AG10803 (cell line): ENCODE measurements at regions not wholly inside any gene's neighbourhood (a gene's known extent, or its start where the extent isn't known, plus 50 kb on each side); places are given as distances from the start of the nearest gene placed in this dataset.
"Not testable (repeated sequence)": the region's sequence is repeated elsewhere in the genome, so short reads cannot be mapped to it uniquely, and the experiment has no call there.

Experiments used
- DNase-seq: peaks from one replicate; pipeline ENCODE4 v3.0.0; 2010; ENCODE audit warnings: low read depth
- H3K4me3 ChIP-seq: 2 replicates; pipeline ENCODE4 v1.5.1; 2011; ENCODE audit warnings: mild to moderate bottlenecking, low read length, control low read depth
- TF ChIP-seq, protein P1 (sequence below): conservative IDR thresholded peaks from 2 replicates; pipeline ENCODE4 v1.5.1; 2011; ENCODE audit warnings: mild to moderate bottlenecking, low read length, control low read depth, inconsistent platforms

DNA sequence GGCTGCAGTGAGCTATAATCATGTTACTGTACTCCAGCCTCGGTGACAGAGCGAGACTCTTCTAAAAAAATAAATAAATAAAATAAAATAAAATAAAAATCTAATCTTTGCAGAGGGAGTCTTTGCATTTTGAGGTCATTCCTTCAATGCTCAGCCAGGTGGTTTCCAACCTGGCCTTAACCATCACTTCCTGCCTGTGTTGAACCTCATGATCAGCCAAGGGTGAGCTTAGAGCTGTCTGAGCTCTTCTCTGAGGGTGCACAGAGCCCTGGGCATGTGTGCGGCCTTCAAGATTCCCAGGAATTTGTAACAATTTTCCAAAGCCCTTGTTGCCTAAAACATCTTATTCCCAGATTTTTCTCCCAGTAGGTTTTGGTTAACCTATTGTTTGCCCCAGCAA lies 94.3 kb downstream of the KCNJ12 start:
- not testable (repeated sequence) for DNase-seq, H3K4me3 ChIP-seq

DNA sequence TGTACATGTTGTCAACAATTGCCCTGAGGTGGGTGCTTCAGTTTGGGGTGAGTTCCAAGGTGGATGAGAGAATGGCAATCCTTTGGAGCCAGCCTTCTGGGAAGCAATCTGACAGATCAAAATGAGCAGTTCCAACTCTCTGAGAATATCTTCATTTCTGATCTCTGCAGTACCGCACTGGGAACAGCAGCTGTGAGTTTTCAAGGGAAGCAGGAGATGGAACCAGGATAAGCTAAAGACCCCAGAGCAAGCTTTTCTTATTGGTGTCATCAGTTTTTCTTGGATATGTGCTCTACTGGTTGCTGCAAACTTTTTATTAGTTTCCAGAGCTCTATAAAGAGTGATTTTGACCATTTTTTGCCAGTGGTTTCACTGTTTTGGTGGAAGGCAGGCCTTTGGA lies 94.7 kb downstream of the KCNJ12 start:
- H3K4me3 ChIP-seq: no peak overlapping the region
- no peak for DNase-seq
- TF ChIP-seq, protein P1, sequence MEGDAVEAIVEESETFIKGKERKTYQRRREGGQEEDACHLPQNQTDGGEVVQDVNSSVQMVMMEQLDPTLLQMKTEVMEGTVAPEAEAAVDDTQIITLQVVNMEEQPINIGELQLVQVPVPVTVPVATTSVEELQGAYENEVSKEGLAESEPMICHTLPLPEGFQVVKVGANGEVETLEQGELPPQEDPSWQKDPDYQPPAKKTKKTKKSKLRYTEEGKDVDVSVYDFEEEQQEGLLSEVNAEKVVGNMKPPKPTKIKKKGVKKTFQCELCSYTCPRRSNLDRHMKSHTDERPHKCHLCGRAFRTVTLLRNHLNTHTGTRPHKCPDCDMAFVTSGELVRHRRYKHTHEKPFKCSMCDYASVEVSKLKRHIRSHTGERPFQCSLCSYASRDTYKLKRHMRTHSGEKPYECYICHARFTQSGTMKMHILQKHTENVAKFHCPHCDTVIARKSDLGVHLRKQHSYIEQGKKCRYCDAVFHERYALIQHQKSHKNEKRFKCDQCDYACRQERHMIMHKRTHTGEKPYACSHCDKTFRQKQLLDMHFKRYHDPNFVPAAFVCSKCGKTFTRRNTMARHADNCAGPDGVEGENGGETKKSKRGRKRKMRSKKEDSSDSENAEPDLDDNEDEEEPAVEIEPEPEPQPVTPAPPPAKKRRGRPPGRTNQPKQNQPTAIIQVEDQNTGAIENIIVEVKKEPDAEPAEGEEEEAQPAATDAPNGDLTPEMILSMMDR: no peak

DNA sequence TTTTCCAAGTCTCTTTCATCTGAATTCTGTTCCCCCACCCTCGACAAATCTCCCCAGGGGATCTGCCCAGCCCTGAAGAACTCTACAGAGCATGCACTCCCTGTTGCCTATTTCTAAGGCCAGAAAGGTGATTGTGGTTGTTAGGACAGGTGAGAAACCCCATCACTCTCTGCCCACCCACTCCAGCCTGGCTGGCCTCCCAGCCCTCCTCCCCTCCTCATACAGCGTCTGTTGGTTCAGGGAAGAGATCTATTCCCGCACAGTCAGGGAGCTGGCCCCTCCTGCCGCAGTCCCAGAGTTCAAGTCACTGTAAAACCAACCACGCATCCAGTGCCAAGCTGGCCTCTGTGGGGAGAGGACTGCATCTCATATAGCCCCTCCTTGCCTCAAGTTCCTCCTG lies 98.7 kb downstream of the KCNJ12 start:
- TF ChIP-seq, protein P1: no peak
- H3K4me3 ChIP-seq: no peak overlapping the region
- DNase-seq: no peak

DNA sequence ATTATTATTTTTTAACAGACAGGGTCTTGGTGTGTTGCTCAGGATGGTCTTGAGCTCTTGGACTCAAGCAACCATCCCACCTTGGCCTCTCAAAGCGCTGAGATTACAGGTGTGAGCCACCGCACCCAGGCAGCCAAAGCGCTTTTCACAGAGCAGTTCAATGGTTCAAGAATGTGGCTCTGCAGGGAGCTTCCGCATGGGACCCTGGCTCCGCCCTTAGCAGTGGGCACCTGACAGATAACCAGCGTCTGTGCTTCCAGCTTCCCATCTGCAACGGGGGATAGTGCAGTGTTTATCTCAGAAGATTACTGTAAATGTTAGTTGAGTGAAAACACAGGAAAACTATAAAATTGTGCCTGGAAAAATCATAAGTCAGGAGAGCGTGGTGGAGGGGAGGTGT lies 99.4 kb downstream of the KCNJ12 start:
- no peak for DNase-seq
- TF ChIP-seq, protein P1: no peak
- no peak overlapping the region for H3K4me3 ChIP-seq

DNA sequence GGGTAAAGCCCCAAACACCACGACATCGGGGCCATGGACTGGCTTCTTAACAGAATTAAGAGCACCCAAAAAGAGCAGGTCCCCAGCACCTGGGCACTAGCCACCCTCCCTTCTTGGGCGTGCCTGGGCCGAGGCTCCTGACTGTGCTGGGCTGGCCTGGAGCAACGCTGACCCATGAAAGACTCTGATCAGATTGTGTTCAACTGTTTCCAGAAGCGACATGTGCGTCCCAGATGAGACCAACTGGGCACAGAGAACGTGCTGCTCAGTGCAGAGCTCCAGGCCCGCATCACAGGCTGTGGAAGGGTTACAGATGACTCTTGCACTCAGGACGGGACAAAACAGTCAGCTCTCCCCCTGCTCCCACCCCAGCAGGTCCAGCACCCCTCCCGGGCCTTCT lies 100.7 kb downstream of the KCNJ12 start:
- TF ChIP-seq, protein P1: no peak
- no peak for DNase-seq
- no peak overlapping the region for H3K4me3 ChIP-seq

DNA sequence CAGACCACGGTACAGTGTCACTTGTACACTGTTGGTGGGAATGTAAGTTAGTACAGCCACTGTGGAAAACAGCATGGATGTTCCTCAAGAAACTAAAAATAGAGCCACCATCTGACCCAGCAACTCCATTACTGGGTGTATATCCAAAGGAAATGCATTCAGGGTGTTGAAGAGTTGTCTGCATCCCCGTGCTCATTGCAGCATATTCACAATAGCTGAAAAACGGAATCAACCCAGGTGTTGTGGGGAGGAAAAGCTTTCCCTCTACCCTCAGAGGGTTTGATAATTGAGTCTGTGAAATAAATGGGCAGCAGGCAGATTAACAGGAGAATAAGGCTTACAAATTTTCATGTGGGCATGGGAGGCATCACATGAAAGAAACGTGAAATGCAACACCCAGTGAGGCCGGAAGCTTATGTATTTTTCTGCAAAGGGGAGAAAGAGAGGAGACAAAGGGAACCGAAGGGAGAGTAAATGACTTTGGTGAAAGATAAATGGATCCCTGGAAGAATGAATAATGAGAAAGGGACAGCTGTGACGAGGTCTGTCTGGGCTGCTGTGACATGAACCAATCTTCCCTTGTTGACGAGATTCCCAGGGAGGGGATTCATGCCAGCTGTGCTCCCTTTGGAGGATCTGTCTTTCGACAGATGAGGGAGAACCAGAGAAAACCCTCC lies 106.2 kb downstream of the KCNJ12 start:
- TF ChIP-seq, protein P1: no peak
- no peak for DNase-seq
- no peak overlapping the region for H3K4me3 ChIP-seq

DNA sequence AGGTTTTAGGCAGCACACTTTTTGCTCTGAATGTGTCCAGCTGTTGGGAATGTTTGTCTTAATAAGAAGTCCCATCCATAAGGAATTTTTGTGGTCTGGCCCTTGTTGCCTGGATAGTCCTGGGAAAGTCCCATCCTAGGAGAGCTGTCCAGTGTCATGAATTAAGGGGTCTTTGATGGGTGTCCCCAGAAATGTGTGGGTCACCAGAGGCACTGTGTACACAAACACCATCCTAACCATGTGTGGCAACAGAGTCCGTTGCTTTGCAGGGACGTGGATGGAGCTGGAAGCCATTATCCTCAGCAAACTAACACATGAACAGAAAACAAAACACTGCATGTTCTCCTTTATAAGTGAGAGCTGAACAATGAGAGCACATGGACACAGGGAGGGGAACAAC lies 111.9 kb downstream of the KCNJ12 start:
- H3K4me3 ChIP-seq, DNase-seq: not testable (repeated sequence)

DNA sequence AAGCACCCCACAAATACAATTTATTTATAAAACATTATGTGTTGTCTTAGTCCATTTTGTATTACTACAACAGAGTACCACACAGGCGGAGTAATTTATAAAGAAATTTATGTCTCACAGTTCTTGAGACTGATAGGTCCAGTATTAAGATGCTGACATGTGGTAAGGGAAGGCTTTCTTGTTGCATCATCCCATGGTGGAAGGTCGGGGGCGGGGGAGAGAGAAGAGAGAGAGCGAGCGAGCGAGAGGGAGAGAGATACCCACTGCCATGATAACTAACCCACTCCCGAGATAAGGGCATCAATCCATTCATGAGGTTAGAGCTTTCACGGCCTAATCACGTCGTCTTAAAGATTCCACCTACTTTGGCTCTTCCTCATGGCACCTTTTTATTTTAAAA lies 117.8 kb downstream of the KCNJ12 start:
- H3K4me3 ChIP-seq: no peak overlapping the region
- DNase-seq: no peak
- TF ChIP-seq, protein P1: no peak
